CD14-positive monocyte (primary cell): ENCODE measurements at regions not wholly inside any gene's neighbourhood (a gene's known extent, or its start where the extent isn't known, plus 50 kb on each side); places are given as distances from the start of the nearest gene placed in this dataset.
A peak's percentile ranks its signal among the peaks of the same experiment; 100 is the strongest.

Experiments
- DNase-seq, 3 donors: peaks; one replicate each; pipeline ENCODE4 v3.0.0-alpha.2; 2011 to 2022
- H2AFZ ChIP-seq: 2 replicates; pipeline ENCODE4 v1.6.0; 2012; ENCODE audit warnings: mild to moderate bottlenecking, low read depth, low read length, inconsistent platforms; ENCODE audit not compliant: insufficient read depth, poor library complexity, severe bottlenecking
- H3K27ac ChIP-seq, 2 donors: 1 replicate in 1 of 2; 2 replicates in 1 of 2; pipeline ENCODE4 v1.5.1; 2012 to 2013; ENCODE audit warnings: low read length in 2 of 2, control low read depth in 1 of 2, inconsistent platforms in 1 of 2, low read depth in 1 of 2, mild to moderate bottlenecking in 1 of 2
- H3K27me3 ChIP-seq, 2 donors: one replicate each; pipeline versions ENCODE4 v1.6.0 to v1.6.1; 2011 to 2013; ENCODE audit warnings: low read length in 2 of 2; ENCODE audit not compliant: control insufficient read depth in 2 of 2, insufficient read depth in 2 of 2
- H3K36me3 ChIP-seq, 2 donors: replicated peaks in 1 of 2; 1 replicate in 1 of 2; 2 replicates in 1 of 2; pipeline versions ENCODE4 v1.5.1 to v1.6.1; 2012 to 2013; ENCODE audit warnings: low read length in 2 of 2, control low read depth in 1 of 2, inconsistent platforms in 1 of 2, mild to moderate bottlenecking in 1 of 2; ENCODE audit not compliant: insufficient read depth in 2 of 2, control insufficient read depth in 1 of 2
- H3K4me1 ChIP-seq, 2 donors: 1 replicate in 1 of 2; 2 replicates in 1 of 2; pipeline versions ENCODE4 v1.5.1 to v1.6.1; 2012 to 2013; ENCODE audit warnings: low read length in 2 of 2, control low read depth in 1 of 2, inconsistent platforms in 1 of 2, mild to moderate bottlenecking in 1 of 2, moderate library complexity in 1 of 2; ENCODE audit not compliant: insufficient read depth in 2 of 2, control insufficient read depth in 1 of 2
- H3K4me2 ChIP-seq: replicated peaks from 2 replicates; pipeline ENCODE3; 2012; ENCODE audit warnings: low read length, moderate library complexity, mild to moderate bottlenecking; ENCODE audit not compliant: poor library complexity, severe bottlenecking; ENCODE audit errors: extremely low read depth
- H3K4me3 ChIP-seq, 3 experiments: fragments of 200-600 bp in 1 of 3; sonication (generic) in 1 of 3; replicated peaks in 1 of 3; 1 replicate in 2 of 3; 2 replicates in 1 of 3; pipeline ENCODE4 v1.5.1; 2011 to 2013; ENCODE audit warnings: low read length in 3 of 3, mild to moderate bottlenecking in 3 of 3, control low read depth in 2 of 3, low read depth in 2 of 3, inconsistent platforms in 1 of 3, moderate library complexity in 1 of 3
- H3K79me2 ChIP-seq: 2 replicates; pipeline ENCODE4 v1.6.0; 2012; ENCODE audit warnings: mild to moderate bottlenecking, control low read depth, inconsistent platforms, low read length, moderate library complexity; ENCODE audit not compliant: insufficient read depth
- H3K9ac ChIP-seq: 2 replicates; pipeline ENCODE4 v1.6.0; 2017; ENCODE audit warnings: low read length, mild to moderate bottlenecking; ENCODE audit not compliant: insufficient read depth, poor library complexity, severe bottlenecking
- H3K9me3 ChIP-seq, 2 donors: replicated peaks in 1 of 2; 1 replicate in 1 of 2; 2 replicates in 1 of 2; pipeline versions ENCODE4 v1.5.1 to v1.6.1; 2012 to 2013; ENCODE audit warnings: low read length in 2 of 2, control low read depth in 1 of 2; ENCODE audit not compliant: control insufficient read depth in 1 of 2, insufficient read depth in 1 of 2
- H4K20me1 ChIP-seq: 2 replicates; pipeline ENCODE4 v1.6.0; 2012; ENCODE audit warnings: mild to moderate bottlenecking, low read length, control low read depth, moderate library complexity; ENCODE audit not compliant: insufficient read depth
- H3K27ac Mint-ChIP-seq, 7 donors: one replicate each; pipeline ENCODE4 v1.8.0; 2020; ENCODE audit warnings: mild to moderate bottlenecking in 7 of 7, mixed read lengths in 7 of 7, moderate library complexity in 6 of 7, inconsistent platforms in 2 of 7
- H3K27me3 Mint-ChIP-seq, 3 donors: one replicate each; pipeline ENCODE4 v1.8.0; 2021 to 2022; ENCODE audit warnings: low read depth in 3 of 3, mild to moderate bottlenecking in 3 of 3, mixed read lengths in 3 of 3, moderate library complexity in 3 of 3, inconsistent platforms in 1 of 3
- H3K36me3 Mint-ChIP-seq, 2 donors: one replicate each; pipeline ENCODE4 v1.8.0; 2020; ENCODE audit warnings: mixed read lengths in 2 of 2, inconsistent platforms in 1 of 2, mild to moderate bottlenecking in 1 of 2
- H3K4me1 Mint-ChIP-seq: one replicate; pipeline ENCODE4 v1.8.0; 2020; ENCODE audit warnings: mild to moderate bottlenecking, mixed read lengths
- H3K4me3 Mint-ChIP-seq, 2 donors: one replicate each; pipeline ENCODE4 v1.8.0; 2020; ENCODE audit warnings: mild to moderate bottlenecking in 2 of 2, mixed read lengths in 2 of 2, moderate library complexity in 1 of 2
- H3K9me3 Mint-ChIP-seq, 7 donors: one replicate each; pipeline ENCODE4 v1.8.0; 2020 to 2022; ENCODE audit warnings: mixed read lengths in 7 of 7, mild to moderate bottlenecking in 6 of 7, moderate library complexity in 6 of 7, inconsistent platforms in 2 of 7
- WGBS: methylation state at CpG from one replicate; pipeline ENCODE4 v1.1.5; 2013; ENCODE audit warnings: missing lambda C conversion rate; ENCODE audit not compliant: insufficient coverage; 5-methylcytosine and 5-hydroxymethylcytosine counted together
- intact Hi-C, 2 donors: fragments of 100-400 bp; cut with micrococcal nuclease; formaldehyde crosslinking; loops; one replicate each; pipeline versions ENCODE4 v1.15.0 to v1.15.1; 2023
- TF ChIP-seq, protein P1 (sequence below): fragments of 200-600 bp; IDR thresholded peaks from one replicate; pipeline ENCODE4 v1.8.0; 2022; ENCODE audit warnings: antibody characterized with exemption, mild to moderate bottlenecking

GRCh38 chr2:205903549-205904129 lies 182.3 kb downstream of the INO80D start:
- peaks cover 0 to 7% (median 3%) of the 10 kb centered on the region in 7 donors for H3K9me3 Mint-ChIP-seq
- Histone ChIP-seq H2AFZ (no peak overlapping the region), H3K27me3 (no peaks in the 10 kb centered on the region), H3K36me3 (no peaks in the 10 kb centered on the region), H3K4me2 (no peak overlapping the region), H3K4me3 (no peak overlapping the region), H3K4me1 (no peaks in the 10 kb centered on the region), H3K9me3 (no peaks in the 10 kb centered on the region), H3K9ac (no peak overlapping the region), H4K20me1 (no peaks in the 10 kb centered on the region), H3K27ac (no peak overlapping the region), H3K79me2 (no peaks in the 10 kb centered on the region)
- peak; percentile 3 to 35 (median 31) for DNase-seq
- no peak overlapping the region for H3K27ac Mint-ChIP-seq
- intact Hi-C loops: no loop called here
- H3K36me3 Mint-ChIP-seq: no peaks in the 10 kb centered on the region
- H3K27me3 Mint-ChIP-seq: peaks cover 3 to 6% (median 4%) of the 10 kb centered on the region in 3 donors
- 69% methylated on average over 4 of the region's 10 CpGs for WGBS
- no peak overlapping the region for H3K4me3 Mint-ChIP-seq
- H3K4me1 Mint-ChIP-seq: no peaks in the 10 kb centered on the region
- TF ChIP-seq, protein P1, sequence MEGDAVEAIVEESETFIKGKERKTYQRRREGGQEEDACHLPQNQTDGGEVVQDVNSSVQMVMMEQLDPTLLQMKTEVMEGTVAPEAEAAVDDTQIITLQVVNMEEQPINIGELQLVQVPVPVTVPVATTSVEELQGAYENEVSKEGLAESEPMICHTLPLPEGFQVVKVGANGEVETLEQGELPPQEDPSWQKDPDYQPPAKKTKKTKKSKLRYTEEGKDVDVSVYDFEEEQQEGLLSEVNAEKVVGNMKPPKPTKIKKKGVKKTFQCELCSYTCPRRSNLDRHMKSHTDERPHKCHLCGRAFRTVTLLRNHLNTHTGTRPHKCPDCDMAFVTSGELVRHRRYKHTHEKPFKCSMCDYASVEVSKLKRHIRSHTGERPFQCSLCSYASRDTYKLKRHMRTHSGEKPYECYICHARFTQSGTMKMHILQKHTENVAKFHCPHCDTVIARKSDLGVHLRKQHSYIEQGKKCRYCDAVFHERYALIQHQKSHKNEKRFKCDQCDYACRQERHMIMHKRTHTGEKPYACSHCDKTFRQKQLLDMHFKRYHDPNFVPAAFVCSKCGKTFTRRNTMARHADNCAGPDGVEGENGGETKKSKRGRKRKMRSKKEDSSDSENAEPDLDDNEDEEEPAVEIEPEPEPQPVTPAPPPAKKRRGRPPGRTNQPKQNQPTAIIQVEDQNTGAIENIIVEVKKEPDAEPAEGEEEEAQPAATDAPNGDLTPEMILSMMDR: no peak

DNA sequence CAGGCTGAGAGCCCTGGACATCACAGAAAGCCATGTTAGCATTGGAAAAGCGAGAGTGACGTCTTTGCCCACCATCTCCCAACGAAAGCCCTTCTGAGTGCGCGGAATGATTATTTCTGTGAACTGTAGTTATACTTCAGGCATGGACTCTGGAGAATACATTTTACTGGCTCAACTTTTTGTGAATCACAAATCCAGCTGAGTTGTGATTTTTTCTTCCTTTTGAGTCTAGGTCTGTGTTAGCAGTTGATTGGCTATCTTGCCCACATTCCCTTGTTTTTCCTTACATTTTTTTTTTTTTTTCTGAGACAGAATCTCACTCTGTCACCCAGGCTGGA lies 183.1 kb downstream of the INO80D start:
- H3K27me3 Mint-ChIP-seq: peaks cover 3 to 6% (median 4%) of the 10 kb centered on the region in 3 donors
- no peak overlapping the region for H3K9ac ChIP-seq

More for the DNA sequence above, 183.1 kb downstream of the INO80D start:
- Mint-ChIP-seq H3K36me3 (no peaks in the 10 kb centered on the region), H3K9me3 (peaks cover 0 to 12% (median 5%) of the 10 kb centered on the region in 7 donors), H3K4me1 (no peaks in the 10 kb centered on the region), H3K27ac (peak overlapping the region in 1 of 7 donors; percentile 29), H3K4me3 (no peak overlapping the region)
- no peaks in the 10 kb centered on the region for H3K9me3 ChIP-seq
- no peak for DNase-seq
- WGBS: 100% methylated on average over 2 of the region's 5 CpGs
- no peaks in the 10 kb centered on the region for H4K20me1 ChIP-seq
- no peak overlapping the region for H3K27ac ChIP-seq
- H3K4me2 ChIP-seq: no peak overlapping the region
- TF ChIP-seq, protein P1: no peak
- no peaks in the 10 kb centered on the region for H3K79me2 ChIP-seq
- no peaks in the 10 kb centered on the region for H3K4me1 ChIP-seq
- no peak overlapping the region for H2AFZ ChIP-seq
- intact Hi-C loops: no loop called here
- H3K27me3 ChIP-seq: no peaks in the 10 kb centered on the region
- no peak overlapping the region for H3K4me3 ChIP-seq
- H3K36me3 ChIP-seq: no peaks in the 10 kb centered on the region
